Neuronal stem cell (in vitro differentiated cells): ENCODE measurements at regions not wholly inside any gene's neighbourhood (a gene's known extent, or its start where the extent isn't known, plus 50 kb on each side); places are given as distances from the start of the nearest gene placed in this dataset.

ENCODE experiments used
- DNase-seq: peaks from one replicate; pipeline ENCODE4 v3.0.0-alpha.2; 2013; ENCODE audit warnings: low spot score
- H2AFZ ChIP-seq: one replicate; pipeline ENCODE4 v1.6.1; 2013; ENCODE audit warnings: mild to moderate bottlenecking, low read length, inconsistent platforms
- H2AK5ac ChIP-seq: 2 replicates; pipeline ENCODE4 v1.6.1; 2013; ENCODE audit warnings: low read depth, mild to moderate bottlenecking, inconsistent platforms, low read length, moderate library complexity, mixed read lengths
- H2BK120ac ChIP-seq: 2 replicates; pipeline ENCODE4 v1.6.1; 2013; ENCODE audit warnings: low read depth, mild to moderate bottlenecking, inconsistent platforms, low read length, moderate library complexity, mixed read lengths
- H2BK12ac ChIP-seq: one replicate; pipeline ENCODE4 v1.6.1; 2013; ENCODE audit warnings: low read length, inconsistent platforms
- H2BK15ac ChIP-seq: 2 replicates; pipeline ENCODE4 v1.6.1; 2013; ENCODE audit warnings: mild to moderate bottlenecking, low read length, inconsistent platforms, mixed read lengths
- H2BK5ac ChIP-seq: one replicate; pipeline ENCODE4 v1.6.1; 2013; ENCODE audit warnings: inconsistent platforms, mild to moderate bottlenecking, low read length, moderate library complexity
- H3K14ac ChIP-seq: one replicate; pipeline ENCODE4 v1.6.1; 2013; ENCODE audit warnings: low read length, inconsistent platforms
- H3K18ac ChIP-seq: 2 replicates; pipeline ENCODE4 v1.6.1; 2013; ENCODE audit warnings: low read length, inconsistent platforms
- H3K23ac ChIP-seq: 2 replicates; pipeline ENCODE4 v1.6.1; 2013; ENCODE audit warnings: low read depth, mild to moderate bottlenecking, mixed read lengths, low read length, inconsistent platforms; ENCODE audit not compliant: poor library complexity
- H3K27ac ChIP-seq: replicated peaks from 3 replicates; pipeline ENCODE4 v1.5.1; 2013; ENCODE audit warnings: low read length, inconsistent platforms
- H3K27me3 ChIP-seq, 3 experiments: 2 replicates each; pipeline ENCODE4 v1.6.1; 2013; ENCODE audit warnings: low read length in 3 of 3, mild to moderate bottlenecking in 2 of 3, inconsistent platforms in 1 of 3, low read depth in 1 of 3, mixed read lengths in 1 of 3, moderate library complexity in 1 of 3; ENCODE audit not compliant: control insufficient read depth in 3 of 3, insufficient read depth in 3 of 3
- H3K36me3 ChIP-seq, 2 donors: replicated peaks in 1 of 2; 2 replicates each; pipeline ENCODE4 v1.6.1; 2013; ENCODE audit warnings: low read length in 2 of 2; ENCODE audit not compliant: control insufficient read depth in 2 of 2, insufficient read depth in 2 of 2
- H3K4ac ChIP-seq: 2 replicates; pipeline ENCODE4 v1.6.1; 2013; ENCODE audit warnings: inconsistent platforms, mild to moderate bottlenecking, low read length, moderate library complexity
- H3K4me1 ChIP-seq, 2 donors: 1 replicate in 1 of 2; 2 replicates in 1 of 2; pipeline ENCODE4 v1.6.1; 2013; ENCODE audit warnings: low read length in 2 of 2, low read depth in 1 of 2; ENCODE audit not compliant: control insufficient read depth in 2 of 2, insufficient read depth in 1 of 2
- H3K4me2 ChIP-seq: one replicate; pipeline ENCODE4 v1.6.1; 2013; ENCODE audit warnings: mild to moderate bottlenecking, low read length, inconsistent platforms; ENCODE audit not compliant: insufficient read depth, poor library complexity, severe bottlenecking
- H3K4me3 ChIP-seq, 2 donors: 2 replicates each; pipeline ENCODE4 v1.5.1; 2013; ENCODE audit warnings: low read length in 2 of 2, mild to moderate bottlenecking in 2 of 2, inconsistent platforms in 1 of 2, moderate library complexity in 1 of 2
- H3K79me1 ChIP-seq: one replicate; pipeline ENCODE4 v1.6.1; 2013; ENCODE audit warnings: low read depth, mild to moderate bottlenecking, inconsistent platforms, low read length, moderate library complexity
- H3K9ac ChIP-seq: one replicate; pipeline ENCODE4 v1.6.1; 2013; ENCODE audit warnings: mild to moderate bottlenecking, low read depth, low read length, inconsistent platforms; ENCODE audit not compliant: poor library complexity
- H3K9me3 ChIP-seq, 2 donors: replicated peaks in 1 of 2; 2 replicates each; pipeline versions ENCODE3 to v1.6.1; 2013; ENCODE audit warnings: low read length in 2 of 2, mild to moderate bottlenecking in 2 of 2, inconsistent platforms in 1 of 2, low read depth in 1 of 2, mixed read lengths in 1 of 2, moderate library complexity in 1 of 2; ENCODE audit not compliant: control insufficient read depth in 2 of 2, insufficient read depth in 1 of 2
- H4K8ac ChIP-seq: one replicate; pipeline ENCODE4 v1.6.1; 2013; ENCODE audit warnings: low read depth, mild to moderate bottlenecking, inconsistent platforms, low read length, moderate library complexity
- H4K91ac ChIP-seq: one replicate; pipeline ENCODE4 v1.6.1; 2013; ENCODE audit warnings: low read length, low read depth, mild to moderate bottlenecking, inconsistent platforms; ENCODE audit not compliant: poor library complexity
- WGBS, 2 donors: extraction: QIAGEN DNeasy Blood & Tissue Kit; methylation state at CpG; one replicate each; pipeline ENCODE4 v1.1.7; 2013; ENCODE audit warnings: missing lambda C conversion rate in 2 of 2, mixed read lengths in 1 of 2; ENCODE audit not compliant: insufficient read length in 2 of 2, insufficient replicate concordance in 1 of 2; ENCODE audit errors: extremely low coverage in 2 of 2; 5-methylcytosine and 5-hydroxymethylcytosine counted together

GRCh38 chr4:23500894-23501449, 388.9 kb downstream of the PPARGC1A start:
- no peak overlapping the region for H3K18ac ChIP-seq
- WGBS, 2 donors = no CpG with 5 or more reads among the region's 3 CpGs

GRCh38 chr4:23485801-23486200, 404.0 kb downstream of the PPARGC1A start:
- Histone ChIP-seq H2BK12ac (no peak overlapping the region), H3K4ac (no peak overlapping the region), H3K23ac (no peak overlapping the region), H3K4me1 (peaks cover 0 to 4% of the 10 kb centered on the region in 2 donors), H3K9ac (no peak overlapping the region), H4K8ac (no peak overlapping the region), H3K4me2 (no peak overlapping the region), H3K27ac (no peak overlapping the region), H2AFZ (no peak overlapping the region), H2AK5ac (no peak overlapping the region), H4K91ac (no peak overlapping the region), H3K14ac (no peak overlapping the region), H2BK5ac (no peak overlapping the region), H3K79me1 (no peaks in the 10 kb centered on the region), H2BK120ac (no peak overlapping the region), H2BK15ac (no peak overlapping the region), H3K9me3 (no peaks in the 10 kb centered on the region), H3K4me3 (no peak overlapping the region), H3K36me3 (no peaks in the 10 kb centered on the region), H3K27me3 (no peaks in the 10 kb centered on the region), H3K18ac (no peak overlapping the region)
- no peak for DNase-seq

More at GRCh38 chr4:23500894-23501449, 388.9 kb downstream of the PPARGC1A start:
- Histone ChIP-seq H2BK12ac (no peak overlapping the region), H3K9ac (no peak overlapping the region), H4K91ac (no peak overlapping the region), H3K23ac (no peak overlapping the region), H2BK15ac (no peak overlapping the region), H2BK5ac (no peak overlapping the region), H2BK120ac (no peak overlapping the region), H3K4me3 (no peak overlapping the region), H3K4ac (no peak overlapping the region), H3K27me3 (no peaks in the 10 kb centered on the region), H3K36me3 (no peaks in the 10 kb centered on the region), H3K9me3 (peaks cover 0 to 5% of the 10 kb centered on the region in 2 donors), H3K14ac (no peak overlapping the region), H2AK5ac (no peak overlapping the region), H3K4me2 (no peak overlapping the region), H3K4me1 (peaks cover 0 to 3% of the 10 kb centered on the region in 2 donors), H3K27ac (no peak overlapping the region), H4K8ac (no peak overlapping the region), H3K79me1 (no peaks in the 10 kb centered on the region), H2AFZ (no peak overlapping the region)
- no peak for DNase-seq

GRCh38 chr4:23484689-23485088, 405.2 kb downstream of the PPARGC1A start:
- Histone ChIP-seq H3K4me2 (no peak overlapping the region), H3K4ac (no peak overlapping the region), H3K9ac (no peak overlapping the region), H3K4me3 (no peak overlapping the region), H4K91ac (no peak overlapping the region), H3K4me1 (peaks cover 0 to 4% of the 10 kb centered on the region in 2 donors), H4K8ac (no peak overlapping the region), H3K27ac (peak overlapping the region; percentile 18), H3K79me1 (no peaks in the 10 kb centered on the region), H3K23ac (no peak overlapping the region), H2BK5ac (no peak overlapping the region), H2AFZ (peak overlapping the region; percentile 73), H2BK15ac (no peak overlapping the region), H3K18ac (no peak overlapping the region), H2AK5ac (no peak overlapping the region), H3K27me3 (no peaks in the 10 kb centered on the region), H3K14ac (no peak overlapping the region), H3K9me3 (no peaks in the 10 kb centered on the region), H2BK12ac (no peak overlapping the region), H3K36me3 (no peaks in the 10 kb centered on the region), H2BK120ac (no peak overlapping the region)
- WGBS, 2 donors = no CpG with 5 or more reads among the region's 4 CpGs
- no peak for DNase-seq

- DNase-seq = no peak
- no peak overlapping the region for H3K18ac ChIP-seq
- H4K91ac ChIP-seq = no peak overlapping the region
- H3K23ac ChIP-seq = no peak overlapping the region
- H3K27me3 ChIP-seq = no peaks in the 10 kb centered on the region
- H2BK15ac ChIP-seq = no peak overlapping the region
- no peak overlapping the region for H3K4me3 ChIP-seq
- no peak overlapping the region for H2AFZ ChIP-seq
- no peak overlapping the region for H3K14ac ChIP-seq
- no peaks in the 10 kb centered on the region for H3K79me1 ChIP-seq
- no peaks in the 10 kb centered on the region for H3K9me3 ChIP-seq
- H3K9ac ChIP-seq = no peak overlapping the region
- H3K4ac ChIP-seq = no peak overlapping the region
- WGBS, 2 donors = no CpG with 5 or more reads among the region's 5 CpGs
- no peak overlapping the region for H4K8ac ChIP-seq
- H3K36me3 ChIP-seq = no peaks in the 10 kb centered on the region
- no peak overlapping the region for H3K4me2 ChIP-seq
- no peak overlapping the region for H2BK120ac ChIP-seq
- peaks cover 0 to 4% of the 10 kb centered on the region in 2 donors for H3K4me1 ChIP-seq
- H2BK12ac ChIP-seq = no peak overlapping the region
- H2BK5ac ChIP-seq = no peak overlapping the region
- H2AK5ac ChIP-seq = no peak overlapping the region
- H3K27ac ChIP-seq = no peak overlapping the region
These were observed 406.4 kb downstream of the PPARGC1A start for GRCh38 chr4:23483320-23483960.
